ENCODE measurements at regions not wholly inside any gene's neighbourhood (a gene's known extent, or its start where the extent isn't known, plus 50 kb on each side); places are given as distances from the start of the nearest gene placed in this dataset.

- TF ChIP-seq REST (IDR thresholded peaks at IDR 0.05) (no peak), RNF2 (IDR thresholded peaks at IDR 0.05; ENCODE audit: borderline replicate concordance, low read depth) (no peak), CBX8 (IDR thresholded peaks at IDR 0.05) (no peak)
Observed at GRCh38 chr6:22825210-22825609, 255.8 kb downstream of the HDGFL1 start (continued).

- WGBS (ENCODE audit: missing lambda C conversion rate): 11% methylated on average over 2 of the region's 2 CpGs
- TF ChIP-seq GATA3 (IDR thresholded peaks at IDR 0.05; ENCODE audit: borderline replicate concordance) (peak; percentile 56; the same call in 1 of the 2 replicates), MAZ (IDR thresholded peaks at IDR 0.05; ENCODE audit: borderline replicate concordance, low read depth, low read length) (no peak), PBX3 (IDR thresholded peaks at IDR 0.05) (no peak), KDM5A (IDR thresholded peaks at IDR 0.05) (no peak), PHF8 (IDR thresholded peaks at IDR 0.05; ENCODE audit: borderline replicate concordance, low read depth) (no peak), FOSL2 (IDR thresholded peaks at IDR 0.05) (no peak), FOSL2 (CRISPR knock-in tag; IDR thresholded peaks at IDR 0.05) (0 out of 2 replicates have a peak, but pooled peaks have one; percentile 8), SREBF2 (IDR thresholded peaks at IDR 0.05) (no peak), HOXB5 (CRISPR knock-in tag; IDR thresholded peaks at IDR 0.05) (no peak), EHF (CRISPR knock-in tag; IDR thresholded peaks at IDR 0.05) (no peak), RAD21 (conservative IDR thresholded peaks at IDR 0.05 in 1 of 2, IDR thresholded peaks at IDR 0.05 in 1 of 2) (no peak), RCOR1 (IDR thresholded peaks at IDR 0.05; ENCODE audit: low read depth, low read length) (no peak), EP300 (IDR thresholded peaks at IDR 0.05) (peak in 1 of 2 experiments; percentile 37; a peak in 1 of 5 replicates), SMC3 (IDR thresholded peaks at IDR 0.05) (0 out of 3 replicates have a peak, but pooled peaks have one; percentile 8), POLR2AphosphoS2 (conservative IDR thresholded peaks at IDR 0.05; ENCODE audit: low read length) (no peak), REST (IDR thresholded peaks at IDR 0.05) (no peak), TP53 (CRISPR knock-in tag; IDR thresholded peaks at IDR 0.05) (no peak), JUNB (IDR thresholded peaks at IDR 0.05) (0 out of 2 replicates have a peak, but pooled peaks have one; percentile 43)
- H3K9me3 ChIP-seq: 0 out of 3 replicates have a peak, but pooled peaks cover 4% of the 10 kb centered on the region
- peak overlapping the region; percentile 83 for H3K4me2 ChIP-seq
- POLR2A ChIA-PET: interaction anchor here (1.1 to 2.0 kb wide), 4 partner anchors 941 to 1234 kb away, joined by 3 to 8 read pairs (median 5); partner anchors contain the start of gene SOX4
- peak in 1 of 2 experiments; percentile 27 for DNase-seq (ENCODE audit: low read depth in 1 of 2, low spot score in 1 of 2)
- CTCF ChIA-PET: no interaction called here
- no peak overlapping the region for H3K4me3 ChIP-seq
- ATAC-seq: no peak
- peaks cover 24% of the 10 kb centered on the region for H3K4me1 ChIP-seq
- peak overlapping the region; percentile 88 to 91 for H3K27ac ChIP-seq
- FAIRE-seq: no peak
Observed at GRCh38 chr6:22826961-22827360, 257.6 kb downstream of the HDGFL1 start.

Measured in A549 (cell line).